ENCODE measurements at regions not wholly inside any gene's neighbourhood (a gene's known extent, or its start where the extent isn't known, plus 50 kb on each side); places are given as distances from the start of the nearest gene placed in this dataset.

GRCh38 chr6:22888163-22888752, 318.9 kb downstream of the HDGFL1 start:
- TF ChIP-seq CTCF (conservative IDR thresholded peaks at IDR 0.05; ENCODE audit: low read length): no peak
- TF ChIP-seq EZH2phosphoT487 (IDR thresholded peaks at IDR 0.05; ENCODE audit: borderline replicate concordance): no peak

Measured in Loucy (cell line).